PFSK-1 (cell line): ENCODE measurements at regions not wholly inside any gene's neighbourhood (a gene's known extent, or its start where the extent isn't known, plus 50 kb on each side); places are given as distances from the start of the nearest gene placed in this dataset.

Source experiments
- POLR2AphosphoS5 ChIP-seq: IDR thresholded peaks from 2 replicates; pipeline ENCODE4 v1.6.1; 2012; ENCODE audit warnings: low read depth, mild to moderate bottlenecking, control low read depth, low read length, moderate library complexity
- SIN3A ChIP-seq: IDR thresholded peaks from 2 replicates; pipeline ENCODE4 v1.6.1; 2012; ENCODE audit warnings: mild to moderate bottlenecking, low read length, moderate library complexity, borderline replicate concordance; ENCODE audit not compliant: insufficient read depth
- TAF1 ChIP-seq: IDR thresholded peaks from 2 replicates; pipeline ENCODE4 v1.6.1; 2012; ENCODE audit warnings: low read length, control low read depth, borderline replicate concordance; ENCODE audit not compliant: insufficient read depth
- TF ChIP-seq, protein P1 (sequence below), 2 experiments: IDR thresholded peaks; 2 replicates each; pipeline versions ENCODE4 v1.6.1 to v1.8.0; 2011 to 2012; ENCODE audit warnings: low read depth in 2 of 2, low read length in 2 of 2, control low read depth in 1 of 2, inconsistent platforms in 1 of 2, mild to moderate bottlenecking in 1 of 2, moderate library complexity in 1 of 2; ENCODE audit not compliant: insufficient read depth in 1 of 2

DNA sequence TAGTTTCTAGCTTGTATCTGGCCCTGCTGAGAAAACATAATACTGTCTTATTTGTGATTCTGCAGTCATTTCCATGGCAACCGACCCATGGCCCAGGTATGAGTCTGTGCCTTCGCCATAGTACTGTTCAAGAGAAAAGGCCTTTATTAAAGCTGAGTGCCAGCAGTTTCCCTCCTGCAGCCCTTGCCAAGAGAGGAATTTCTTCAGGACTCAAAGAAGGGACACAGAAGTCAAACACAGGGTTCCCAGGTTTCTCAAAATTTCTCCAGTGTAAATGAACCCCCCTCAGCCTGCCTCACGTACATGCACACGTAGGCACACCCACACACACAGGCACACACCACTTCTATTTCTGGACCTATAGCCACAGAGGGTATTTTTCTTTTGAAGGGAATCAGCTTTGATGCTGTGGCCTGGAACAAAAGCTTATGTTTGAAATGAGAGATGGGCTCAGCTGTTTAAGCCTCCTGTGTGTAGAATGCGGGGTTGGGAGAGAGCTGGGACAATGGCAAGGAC, 269.2 kb downstream of the PDCD6IP start:
- no peak for TF ChIP-seq POLR2AphosphoS5
- TF ChIP-seq TAF1, result no peak
- TF ChIP-seq SIN3A, result no peak
- TF ChIP-seq, protein P1, sequence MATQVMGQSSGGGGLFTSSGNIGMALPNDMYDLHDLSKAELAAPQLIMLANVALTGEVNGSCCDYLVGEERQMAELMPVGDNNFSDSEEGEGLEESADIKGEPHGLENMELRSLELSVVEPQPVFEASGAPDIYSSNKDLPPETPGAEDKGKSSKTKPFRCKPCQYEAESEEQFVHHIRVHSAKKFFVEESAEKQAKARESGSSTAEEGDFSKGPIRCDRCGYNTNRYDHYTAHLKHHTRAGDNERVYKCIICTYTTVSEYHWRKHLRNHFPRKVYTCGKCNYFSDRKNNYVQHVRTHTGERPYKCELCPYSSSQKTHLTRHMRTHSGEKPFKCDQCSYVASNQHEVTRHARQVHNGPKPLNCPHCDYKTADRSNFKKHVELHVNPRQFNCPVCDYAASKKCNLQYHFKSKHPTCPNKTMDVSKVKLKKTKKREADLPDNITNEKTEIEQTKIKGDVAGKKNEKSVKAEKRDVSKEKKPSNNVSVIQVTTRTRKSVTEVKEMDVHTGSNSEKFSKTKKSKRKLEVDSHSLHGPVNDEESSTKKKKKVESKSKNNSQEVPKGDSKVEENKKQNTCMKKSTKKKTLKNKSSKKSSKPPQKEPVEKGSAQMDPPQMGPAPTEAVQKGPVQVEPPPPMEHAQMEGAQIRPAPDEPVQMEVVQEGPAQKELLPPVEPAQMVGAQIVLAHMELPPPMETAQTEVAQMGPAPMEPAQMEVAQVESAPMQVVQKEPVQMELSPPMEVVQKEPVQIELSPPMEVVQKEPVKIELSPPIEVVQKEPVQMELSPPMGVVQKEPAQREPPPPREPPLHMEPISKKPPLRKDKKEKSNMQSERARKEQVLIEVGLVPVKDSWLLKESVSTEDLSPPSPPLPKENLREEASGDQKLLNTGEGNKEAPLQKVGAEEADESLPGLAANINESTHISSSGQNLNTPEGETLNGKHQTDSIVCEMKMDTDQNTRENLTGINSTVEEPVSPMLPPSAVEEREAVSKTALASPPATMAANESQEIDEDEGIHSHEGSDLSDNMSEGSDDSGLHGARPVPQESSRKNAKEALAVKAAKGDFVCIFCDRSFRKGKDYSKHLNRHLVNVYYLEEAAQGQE (IDR thresholded peaks at IDR 0.05; ENCODE audit: insufficient read depth in 1 of 2, low read depth in 2 of 2, low read length in 2 of 2), result no peak
